Retina (tissue), 1 donor: ENCODE measurements at regions not wholly inside any gene's neighbourhood (a gene's known extent, or its start where the extent isn't known, plus 50 kb on each side); places are given as distances from the start of the nearest gene placed in this dataset.

ENCODE experiments used
- DNase-seq: peaks from one replicate; pipeline ENCODE4 v3.0.0-alpha.2; 2016

DNA sequence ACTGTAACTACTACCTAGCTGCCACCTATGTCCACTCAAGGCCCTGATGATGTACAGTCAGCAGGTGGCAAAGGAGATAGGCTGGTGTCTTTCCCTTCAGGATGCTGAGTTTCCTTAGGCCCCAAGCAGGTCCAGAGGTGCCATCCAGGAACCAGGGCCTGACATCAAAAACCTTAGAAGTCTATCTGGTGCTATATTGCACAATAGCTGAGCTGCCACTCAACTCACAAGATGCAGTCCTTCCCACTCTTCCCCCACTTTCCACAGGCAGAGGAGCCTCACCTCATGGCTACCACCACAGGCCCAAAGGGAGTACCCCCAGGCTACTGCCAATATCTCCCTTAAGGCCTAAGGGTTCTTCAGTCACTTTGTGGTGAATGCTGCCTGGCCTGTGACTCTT lies 83.9 kb upstream of the ZNF827 start:
- no peak for DNase-seq

DNA sequence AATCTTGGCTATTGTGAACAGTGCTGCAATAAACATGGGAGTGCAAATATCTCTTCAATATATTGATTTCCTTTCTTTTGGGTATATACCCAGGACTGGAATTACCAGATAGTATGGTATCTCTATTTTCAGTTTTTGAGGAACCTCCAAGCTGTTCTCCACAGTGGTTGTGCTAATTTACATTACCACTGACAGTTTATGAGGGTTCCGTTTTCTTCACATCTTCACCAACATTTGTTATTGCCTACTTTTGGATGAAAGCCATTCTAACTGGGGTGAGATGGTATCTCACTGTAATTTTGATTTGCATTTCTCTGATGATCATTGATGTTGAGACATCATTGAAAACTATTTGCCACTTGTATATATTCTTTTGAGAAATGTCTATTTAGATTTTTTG lies 79.6 kb upstream of the ZNF827 start:
- no peak for DNase-seq

DNA sequence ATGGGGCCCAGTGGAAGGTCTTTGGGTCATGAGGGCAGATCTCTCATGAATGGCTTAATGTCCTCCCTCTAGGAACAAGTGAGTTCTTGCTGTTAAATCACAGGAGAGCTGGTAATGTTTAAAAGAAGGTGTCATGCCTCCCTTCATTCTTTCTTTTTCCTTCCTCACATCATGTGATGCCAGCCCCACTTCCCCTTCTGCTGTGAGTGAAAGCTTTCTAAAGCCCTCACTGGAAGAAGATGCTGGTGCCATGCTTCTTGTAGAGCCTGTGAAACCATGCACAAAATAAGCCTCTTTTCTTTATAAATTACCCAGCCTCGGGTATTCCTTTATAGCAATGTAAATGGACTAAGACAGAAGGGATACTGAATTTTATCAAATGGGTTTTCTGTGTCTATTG lies 66.1 kb upstream of the ZNF827 start:
- DNase-seq = no peak

DNA sequence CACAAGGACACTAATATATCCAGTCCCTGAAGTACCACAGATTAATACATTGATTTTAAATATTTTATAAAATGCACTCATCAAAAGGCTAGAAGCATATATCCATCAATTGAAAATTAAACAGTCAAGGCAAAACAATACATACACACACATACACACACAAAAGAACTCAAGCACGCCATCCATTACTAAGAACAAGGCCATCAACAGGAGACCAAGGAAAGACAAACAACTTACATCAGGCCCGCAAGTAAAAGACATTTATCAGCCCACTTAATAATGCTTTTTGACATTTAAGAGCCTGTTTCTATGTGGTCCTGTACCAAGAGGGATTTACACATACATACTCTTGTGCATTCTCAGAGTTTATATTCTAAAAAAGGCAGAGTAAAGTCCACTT lies 50.0 kb upstream of the ZNF827 start:
- no peak for DNase-seq
